OCI-LY3 (cell line): ENCODE measurements at regions not wholly inside any gene's neighbourhood (a gene's known extent, or its start where the extent isn't known, plus 50 kb on each side); places are given as distances from the start of the nearest gene placed in this dataset.

Experiments
- CTCF ChIP-seq: fragments of 200-600, 300-600 bp; sonication (generic); IDR thresholded peaks from 2 replicates; pipeline ENCODE4 v1.5.1; 2014; ENCODE audit warnings: antibody characterized with exemption, low read length, low read depth
- EZH2phosphoT487 ChIP-seq: fragments of 200-600 bp; shearing (Covaris generic); IDR thresholded peaks from 2 replicates; pipeline ENCODE4 v1.6.1; 2018; ENCODE audit warnings: antibody characterized with exemption, mixed run types, low read depth

DNA sequence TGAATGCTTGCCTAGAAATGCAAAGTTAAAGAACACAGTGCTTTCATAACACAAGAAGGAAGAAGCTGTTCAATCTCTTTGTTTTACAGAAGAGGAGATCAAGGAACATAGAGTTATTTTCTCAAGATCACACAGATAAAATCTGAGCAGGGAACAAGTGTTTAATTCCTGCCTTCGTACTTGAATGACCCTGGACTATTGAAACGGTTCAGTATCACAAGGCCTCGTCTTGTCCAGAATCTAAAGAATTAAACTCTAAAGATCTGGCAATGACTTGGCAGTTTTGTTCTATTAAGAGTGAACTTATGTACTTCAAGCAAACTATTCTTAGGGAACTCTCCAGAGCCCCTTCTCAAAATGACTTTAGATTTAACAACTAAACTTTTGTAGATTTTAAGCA is 97.7 kb downstream of the ANXA5 start:
- no peak for TF ChIP-seq CTCF
- no peak for TF ChIP-seq EZH2phosphoT487
